ENCODE measurements at regions not wholly inside any gene's neighbourhood (a gene's known extent, or its start where the extent isn't known, plus 50 kb on each side); places are given as distances from the start of the nearest gene placed in this dataset.

DNA sequence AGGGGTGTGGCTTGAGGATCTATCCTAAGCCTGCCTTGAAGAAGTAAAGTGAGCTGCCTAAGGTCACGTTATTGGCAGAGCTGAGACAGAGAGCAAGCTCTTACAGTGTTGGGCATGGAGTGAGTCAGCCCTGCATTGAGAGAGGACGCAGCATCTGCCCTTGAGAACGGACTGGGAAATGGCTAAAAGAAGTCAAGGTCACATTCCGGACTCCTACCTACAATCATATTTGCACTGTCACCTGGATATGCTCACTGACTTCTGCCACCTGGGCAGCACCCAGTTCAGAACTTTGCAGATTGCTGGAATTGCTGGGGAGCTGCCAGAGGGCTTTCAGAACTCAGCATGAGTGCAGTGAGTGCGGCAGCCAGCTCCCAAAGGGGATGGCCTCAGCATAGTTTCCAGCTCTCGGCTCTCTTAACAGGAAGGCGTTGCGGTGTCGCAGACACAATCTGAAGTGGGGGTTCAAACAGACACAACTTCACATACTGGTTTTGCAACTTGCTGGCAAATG lies 199.3 kb upstream of the SGK1 start:
- DNase-seq = peak; percentile 41

DNA sequence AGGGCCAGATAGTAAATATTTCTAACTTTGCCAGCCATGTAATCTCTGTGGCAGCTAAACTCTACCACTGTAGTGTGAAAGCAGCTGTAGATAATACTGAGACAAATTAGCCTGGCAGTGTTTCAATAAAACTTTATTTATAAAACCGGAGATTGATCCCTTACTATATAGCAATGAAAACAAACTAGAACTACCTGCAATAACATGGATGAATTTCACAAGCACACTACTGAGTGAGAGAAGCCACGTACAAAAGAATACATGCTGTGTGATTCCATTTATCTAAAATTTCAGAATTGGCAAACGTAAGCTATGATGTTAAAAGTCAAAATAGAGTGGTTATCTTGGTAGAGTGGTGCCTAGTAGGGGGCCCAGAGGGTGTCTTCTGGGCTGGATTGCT lies 198.7 kb upstream of the SGK1 start:
- DNase-seq = no peak

DNA sequence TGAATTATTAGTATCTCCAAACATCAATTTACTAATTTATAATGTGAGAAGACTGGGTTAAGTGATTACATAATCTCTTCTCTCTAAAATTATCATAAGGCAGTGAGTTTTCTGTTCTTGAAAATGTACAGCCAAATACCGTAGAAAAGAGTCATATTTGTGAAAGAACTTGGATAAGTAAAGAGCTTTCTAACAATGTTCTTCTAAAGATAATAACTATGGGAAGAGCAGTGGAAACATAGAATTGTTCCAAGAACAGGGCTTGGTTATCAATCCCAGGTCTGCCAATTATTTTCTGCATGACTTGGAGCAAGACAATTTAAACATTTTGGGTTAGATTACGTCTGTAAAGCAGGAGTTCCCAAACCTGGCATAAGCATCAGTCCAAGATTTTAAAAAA lies 198.1 kb upstream of the SGK1 start:
- no peak for DNase-seq

DNA sequence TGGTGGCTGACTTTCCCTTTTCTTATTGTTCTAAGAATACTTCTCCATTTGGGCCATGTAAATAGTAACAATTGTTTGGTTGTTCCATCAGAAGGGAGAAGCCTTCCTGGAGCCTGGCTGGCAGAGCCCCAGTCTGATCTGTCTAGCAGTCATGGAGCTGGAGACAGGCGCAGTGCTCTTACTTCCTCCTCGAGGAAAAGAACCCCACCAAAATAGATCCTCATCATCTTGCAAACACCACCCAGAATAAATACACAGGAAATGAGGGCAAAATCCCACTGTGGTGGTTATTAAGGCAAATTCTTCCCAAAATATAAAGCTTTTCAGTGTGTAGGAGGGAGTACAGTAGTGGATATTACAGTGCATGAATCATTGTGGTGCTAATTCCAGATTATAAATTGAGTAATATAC lies 195.1 kb upstream of the SGK1 start:
- DNase-seq = peak; percentile 61

DNA sequence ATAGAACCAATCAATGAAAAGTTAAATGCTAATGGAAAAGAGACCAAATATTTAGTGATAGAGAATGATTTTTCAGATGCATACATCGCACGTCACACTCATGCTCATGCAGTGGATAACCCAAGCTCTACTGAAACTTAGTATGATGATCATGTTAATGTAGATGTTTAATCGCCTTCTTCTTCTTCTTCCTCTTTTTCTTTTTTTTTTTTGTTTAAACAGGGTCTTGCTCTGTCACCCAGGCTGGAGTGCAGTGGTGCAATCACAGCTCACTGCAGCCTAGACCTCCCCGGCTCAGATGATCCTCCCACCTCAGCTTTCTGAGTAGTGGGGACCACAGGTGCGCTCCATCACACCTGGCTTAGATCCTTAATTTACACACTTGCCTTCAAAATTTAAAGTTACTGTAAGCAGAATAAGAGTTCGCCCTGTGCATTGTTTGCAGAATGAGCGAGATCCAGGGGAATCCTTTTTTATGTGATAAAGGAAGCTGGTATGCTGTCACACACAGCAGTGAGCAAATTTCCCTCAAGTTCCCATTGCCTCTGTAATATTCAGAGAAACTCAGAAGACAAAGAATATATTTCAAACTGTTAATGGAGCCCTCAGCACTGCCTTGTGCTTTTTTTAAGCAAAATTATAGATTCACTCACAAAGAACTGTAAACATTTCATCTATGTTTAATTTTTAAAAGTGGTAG lies 194.2 kb upstream of the SGK1 start:
- no peak for DNase-seq

DNA sequence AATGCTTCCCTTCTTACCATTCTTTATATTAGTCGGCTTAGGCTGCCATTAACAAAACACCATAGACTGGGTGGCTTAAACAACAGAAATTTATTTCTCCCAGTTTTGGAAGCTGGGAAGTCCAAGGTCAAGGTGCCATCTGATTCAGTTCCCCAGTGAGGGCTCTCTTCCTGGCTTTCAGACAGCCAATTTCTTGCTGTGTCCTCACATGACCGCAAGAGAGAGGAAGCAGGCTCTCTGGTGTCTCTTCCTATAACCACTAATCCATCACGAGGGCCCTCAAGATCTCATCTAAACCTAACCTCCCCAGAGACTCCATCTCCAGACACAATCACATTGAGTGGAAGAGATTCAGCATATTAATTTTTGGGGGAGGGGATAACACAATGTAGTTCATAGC lies 193.0 kb upstream of the SGK1 start:
- no peak for DNase-seq

DNA sequence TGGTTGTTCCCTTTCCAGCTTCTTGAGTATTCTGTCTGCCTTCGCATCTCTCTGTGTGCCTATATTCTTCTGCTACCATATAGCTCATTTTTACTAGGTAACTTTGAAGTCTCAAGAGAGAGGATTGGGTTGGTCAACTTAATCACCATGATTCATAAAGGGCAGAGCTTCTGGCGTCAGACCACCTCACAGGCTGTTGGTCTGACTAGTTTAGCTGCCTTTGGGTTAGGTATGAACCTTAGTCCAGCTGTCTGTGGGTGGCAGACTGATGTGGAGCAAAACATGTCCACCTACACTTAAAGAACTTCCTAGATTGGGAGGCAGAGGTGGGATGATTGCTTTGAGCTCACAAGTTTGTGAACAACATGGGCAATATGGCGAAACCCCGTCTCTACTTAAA lies 192.2 kb upstream of the SGK1 start:
- no peak for DNase-seq

DNA sequence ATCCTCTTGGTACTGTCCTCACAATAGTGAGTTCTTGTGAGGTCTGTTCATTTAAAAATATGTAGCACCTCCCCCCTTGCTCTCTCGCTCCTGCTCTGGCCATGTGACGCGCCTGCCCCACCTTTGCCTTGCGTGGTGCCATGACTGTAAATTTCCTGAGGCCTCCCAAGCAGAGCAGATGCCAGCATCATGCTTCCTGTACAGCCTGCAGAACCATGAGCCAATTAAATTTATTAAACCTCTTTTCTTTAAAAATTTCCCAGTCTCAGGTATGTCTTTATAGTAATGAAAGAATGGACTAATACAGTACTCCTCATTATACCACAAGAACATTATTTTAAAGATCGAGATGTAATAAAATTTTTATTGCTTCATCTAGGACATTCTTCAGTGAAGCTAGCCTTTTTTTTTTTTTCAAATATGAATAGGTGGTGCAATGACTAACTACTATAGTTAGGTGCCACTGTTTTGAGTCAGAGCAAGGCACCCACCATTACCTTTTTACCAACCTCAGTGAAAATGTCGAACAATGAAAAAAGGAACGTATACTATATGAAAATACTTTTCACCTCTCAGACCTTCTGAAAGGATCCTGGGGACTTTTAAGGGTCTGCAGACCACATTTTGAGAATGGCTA lies 191.1 kb upstream of the SGK1 start:
- no peak for DNase-seq

DNA sequence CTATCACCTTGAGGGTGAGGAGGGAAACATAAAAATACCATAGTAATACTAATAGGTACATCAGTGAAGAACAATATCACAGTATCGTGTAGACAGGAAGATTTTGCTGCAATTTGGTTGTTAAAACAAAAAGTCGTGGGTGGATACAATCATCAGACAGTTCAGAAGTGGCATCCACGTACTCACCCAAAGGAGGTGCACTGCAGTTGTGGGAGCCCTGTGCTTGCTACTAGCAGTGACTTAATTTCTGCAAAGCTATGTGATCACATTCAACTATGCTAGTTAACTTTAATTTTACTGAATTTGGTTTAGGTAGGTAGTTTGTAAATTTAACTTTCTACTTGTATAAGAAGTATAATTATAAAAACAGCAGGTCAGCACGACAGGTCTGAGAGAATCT lies 188.2 kb upstream of the SGK1 start:
- DNase-seq = no peak

DNA sequence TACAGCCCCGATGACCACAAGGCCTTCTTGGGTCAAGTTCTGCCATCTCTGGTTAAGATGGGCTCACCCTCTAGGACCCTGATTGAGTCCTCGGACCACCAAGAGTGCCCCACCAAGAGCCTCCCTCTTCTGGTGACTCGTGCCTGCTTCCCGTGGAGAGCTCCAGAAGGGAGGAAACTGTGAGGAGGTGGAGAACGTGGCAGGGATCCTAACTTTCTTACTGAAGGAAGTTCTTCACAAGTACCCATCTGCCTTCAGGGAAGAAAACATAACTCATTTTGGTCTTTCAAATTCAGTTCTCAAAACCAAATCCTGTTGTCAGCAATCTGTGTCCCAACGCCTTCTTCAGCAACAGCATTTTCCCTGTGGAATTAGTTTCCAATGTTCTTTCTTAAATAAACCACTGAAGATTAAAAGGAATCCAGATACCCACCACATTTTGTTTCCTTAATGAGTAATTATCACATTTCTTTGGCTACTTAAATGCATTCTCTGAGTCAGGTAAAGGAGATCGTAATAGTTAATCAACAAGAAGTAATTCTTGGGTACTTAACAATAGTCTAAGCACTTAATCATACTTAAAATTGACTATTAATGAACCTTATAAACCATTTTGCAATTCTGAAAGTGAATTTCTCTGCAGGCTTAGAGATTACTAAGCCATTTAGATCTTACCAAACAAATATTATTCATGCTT lies 185.8 kb upstream of the SGK1 start:
- no peak for DNase-seq

DNA sequence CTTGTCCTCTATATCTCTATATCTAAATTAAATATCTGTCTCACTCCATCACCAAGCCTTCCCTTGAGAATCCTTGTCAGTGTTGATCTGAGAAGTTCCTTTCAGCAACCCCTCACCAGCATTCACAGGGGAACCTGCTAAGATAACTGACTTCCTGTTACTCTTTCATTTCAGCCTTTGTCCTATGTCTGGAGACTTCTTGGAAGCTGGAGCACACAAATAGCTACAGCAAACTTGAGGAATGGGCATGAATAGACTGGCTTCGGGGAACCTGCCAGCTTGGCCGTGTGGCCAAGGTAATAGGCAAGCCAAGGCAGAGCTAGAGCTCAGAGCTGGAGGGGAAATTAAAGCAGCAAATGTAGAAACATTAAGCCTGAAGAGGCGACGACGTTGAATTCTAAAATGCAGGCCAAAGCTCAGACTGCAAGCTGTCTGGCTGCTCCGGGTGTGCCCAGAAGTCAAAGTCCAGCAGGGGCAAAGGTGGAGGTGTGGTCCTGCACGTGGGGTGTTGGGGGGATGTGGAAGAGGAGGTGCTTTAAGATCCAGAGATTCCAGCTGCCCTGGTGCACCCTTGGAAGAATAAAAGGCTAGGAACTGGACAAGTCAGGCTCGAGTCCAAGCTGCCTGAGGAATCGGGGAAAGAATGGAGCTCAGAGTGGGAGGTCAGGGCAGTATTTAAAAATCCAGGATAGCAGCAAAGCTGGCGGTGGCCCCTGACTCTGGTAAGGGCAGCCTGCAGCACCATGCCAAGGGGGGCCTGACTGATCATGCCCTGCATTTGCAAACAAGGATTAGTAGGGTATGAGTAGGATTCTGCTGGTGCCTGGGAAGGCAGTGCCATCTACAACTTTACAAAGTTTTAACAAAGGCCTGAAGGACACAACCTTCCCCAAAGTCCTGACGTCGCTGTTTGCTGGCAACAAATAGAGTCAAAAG lies 185.0 kb upstream of the SGK1 start:
- peak; percentile 54 for DNase-seq

DNA sequence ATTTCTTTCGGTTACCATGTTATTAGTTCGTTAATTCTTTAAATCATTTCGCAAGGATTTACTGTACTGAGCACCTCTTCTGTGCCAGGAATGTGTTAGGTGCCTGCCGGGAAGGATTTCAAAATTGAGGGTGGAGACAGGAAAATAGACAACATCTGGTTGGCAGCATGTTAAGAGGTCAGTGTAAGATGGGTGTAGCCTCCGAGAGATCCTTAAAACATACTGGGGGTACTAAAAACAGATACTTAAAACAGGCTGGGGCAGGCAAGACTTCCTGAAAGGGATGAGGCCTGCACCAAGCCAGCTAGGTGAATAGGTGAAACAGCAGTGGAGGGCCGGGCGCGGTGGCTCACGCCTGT lies 178.0 kb upstream of the SGK1 start:
- no peak for DNase-seq

DNA sequence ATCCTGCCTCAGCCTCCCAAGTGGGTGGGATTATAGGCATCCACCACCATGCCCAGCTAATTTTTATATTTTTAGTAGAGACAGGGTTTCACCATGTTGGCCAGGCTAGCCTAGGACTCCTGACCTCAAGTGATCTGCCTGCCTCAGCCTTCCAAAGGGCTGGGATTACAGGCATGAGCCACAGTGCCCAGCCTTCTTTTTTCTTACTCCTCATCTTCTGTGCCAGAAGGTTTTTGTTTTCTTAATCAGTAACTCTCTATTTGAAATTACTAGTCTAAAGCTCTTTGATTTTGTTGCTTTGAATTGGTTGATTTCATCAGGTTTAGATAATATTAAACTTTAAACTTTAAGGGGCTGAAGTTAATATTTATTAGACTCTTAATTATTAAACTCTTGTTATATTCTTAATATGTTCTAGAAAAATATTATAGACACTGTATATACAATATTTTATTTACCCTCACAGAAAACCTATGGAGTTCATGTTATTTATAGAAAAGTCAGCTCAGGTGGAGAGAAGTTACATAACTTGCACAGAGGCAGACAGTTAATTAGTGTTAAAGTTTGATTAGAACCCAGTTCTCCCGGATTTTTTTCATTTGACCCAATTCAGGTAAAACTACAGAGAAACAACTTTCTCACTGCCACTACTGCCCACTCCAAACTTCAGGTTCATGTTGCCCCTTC lies 177.4 kb upstream of the SGK1 start:
- no peak for DNase-seq

DNA sequence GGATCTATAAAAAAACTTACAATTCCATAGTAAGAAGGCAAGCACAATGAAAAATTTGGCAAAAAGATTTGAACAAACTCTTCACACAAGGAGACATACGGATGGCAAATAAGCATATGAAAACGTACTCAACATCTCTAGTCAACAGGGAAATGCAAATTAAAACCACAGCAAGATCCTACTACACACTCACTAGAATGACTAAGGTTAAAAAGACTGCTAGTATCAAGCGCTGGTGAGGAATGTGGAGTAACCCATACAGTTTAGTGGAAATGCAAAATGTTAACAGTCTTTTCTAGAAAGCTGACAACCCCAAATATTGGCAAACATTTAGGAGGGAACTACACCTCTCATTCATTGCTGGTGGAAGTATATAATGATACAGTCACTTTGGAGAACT lies 175.9 kb upstream of the SGK1 start:
- DNase-seq = no peak

DNA sequence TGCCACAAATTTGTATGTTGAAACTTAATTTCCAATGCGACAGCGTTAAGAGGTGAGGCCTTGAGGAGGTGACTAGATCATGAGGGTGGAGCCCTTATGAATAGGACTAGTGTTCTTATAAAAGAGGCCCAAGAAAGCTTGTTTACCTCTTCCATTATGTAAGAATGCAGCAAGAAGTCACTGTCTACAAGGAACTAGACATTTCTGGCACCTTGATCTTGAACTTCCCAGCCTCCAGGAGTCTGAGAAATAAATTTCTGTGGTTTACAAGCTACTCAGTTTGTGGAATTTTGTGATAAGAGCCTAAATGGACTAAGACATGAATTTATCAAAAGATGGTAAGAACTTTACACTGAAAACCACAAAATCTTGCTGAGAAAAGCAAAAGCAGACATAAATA lies 173.6 kb upstream of the SGK1 start:
- no peak for DNase-seq

DNA sequence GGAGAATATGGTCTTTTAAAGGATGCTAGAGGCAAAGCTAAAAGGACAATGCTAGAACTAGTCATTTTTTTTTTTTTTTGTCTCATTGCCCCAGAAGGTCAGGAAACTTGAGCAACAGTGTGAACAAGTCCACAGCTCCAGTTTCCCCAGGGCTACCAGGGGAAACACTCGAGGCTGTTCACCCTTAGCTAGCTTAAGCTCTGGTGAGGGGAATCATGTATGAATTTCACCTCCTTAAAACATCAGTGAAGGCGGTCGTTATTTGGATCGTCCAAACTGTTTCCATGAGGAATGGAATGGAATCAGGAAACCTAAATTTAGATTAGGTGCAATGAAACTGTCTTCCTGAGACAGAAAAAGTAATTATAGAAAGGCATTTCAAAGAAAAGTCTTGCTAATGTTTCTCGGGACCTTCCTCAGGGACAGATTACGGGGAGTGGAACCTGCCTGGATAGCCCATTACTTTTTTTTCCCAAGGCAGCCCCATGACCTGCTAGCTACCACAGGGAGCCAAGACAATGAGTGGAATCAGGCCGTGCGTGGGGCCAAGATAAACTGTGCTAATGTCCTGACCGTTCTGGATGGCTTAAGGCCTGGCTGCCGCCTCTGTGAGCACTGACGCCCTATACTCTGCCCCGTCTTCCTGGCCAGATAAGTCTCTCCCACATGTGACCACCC lies 164.8 kb upstream of the SGK1 start:
- no peak for DNase-seq

DNA sequence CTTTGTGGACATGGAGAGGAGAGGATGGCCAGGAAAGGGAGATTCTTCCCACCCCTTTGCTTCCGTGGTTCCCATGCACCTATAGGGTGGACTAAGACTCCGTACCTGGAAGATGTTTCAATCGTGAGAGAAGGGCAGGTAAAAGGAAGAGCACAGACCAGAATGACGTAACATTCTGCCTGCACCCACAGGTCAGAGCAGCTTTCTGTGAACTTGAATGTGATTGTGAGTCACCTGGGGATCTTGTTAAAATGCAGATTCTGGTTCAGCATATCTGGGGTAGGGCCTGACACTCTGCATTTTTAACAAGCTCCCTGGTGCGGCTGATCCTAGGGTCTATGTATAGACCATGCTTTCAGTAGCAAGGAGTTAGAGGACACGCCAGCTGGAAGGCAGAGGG lies 164.1 kb upstream of the SGK1 start:
- DNase-seq = no peak

DNA sequence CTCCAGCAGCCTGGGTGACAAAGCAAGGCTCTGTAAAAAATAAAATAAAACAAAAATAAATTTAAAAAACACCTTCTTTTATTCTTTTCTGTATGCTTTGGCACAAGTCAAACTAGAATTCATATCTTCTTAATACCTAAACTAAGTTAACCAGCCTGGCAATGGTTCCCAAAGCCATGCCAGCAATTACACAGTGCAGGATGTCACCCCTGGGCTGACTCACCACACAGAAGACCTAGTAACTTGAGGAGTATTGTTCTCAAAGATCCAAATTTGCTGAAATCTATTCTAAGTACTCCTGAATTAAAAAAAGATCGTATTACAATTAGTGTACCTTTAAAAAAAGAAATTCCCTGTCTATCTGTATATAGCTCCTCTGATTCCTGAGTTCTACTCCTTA lies 162.7 kb upstream of the SGK1 start:
- DNase-seq = no peak

DNA sequence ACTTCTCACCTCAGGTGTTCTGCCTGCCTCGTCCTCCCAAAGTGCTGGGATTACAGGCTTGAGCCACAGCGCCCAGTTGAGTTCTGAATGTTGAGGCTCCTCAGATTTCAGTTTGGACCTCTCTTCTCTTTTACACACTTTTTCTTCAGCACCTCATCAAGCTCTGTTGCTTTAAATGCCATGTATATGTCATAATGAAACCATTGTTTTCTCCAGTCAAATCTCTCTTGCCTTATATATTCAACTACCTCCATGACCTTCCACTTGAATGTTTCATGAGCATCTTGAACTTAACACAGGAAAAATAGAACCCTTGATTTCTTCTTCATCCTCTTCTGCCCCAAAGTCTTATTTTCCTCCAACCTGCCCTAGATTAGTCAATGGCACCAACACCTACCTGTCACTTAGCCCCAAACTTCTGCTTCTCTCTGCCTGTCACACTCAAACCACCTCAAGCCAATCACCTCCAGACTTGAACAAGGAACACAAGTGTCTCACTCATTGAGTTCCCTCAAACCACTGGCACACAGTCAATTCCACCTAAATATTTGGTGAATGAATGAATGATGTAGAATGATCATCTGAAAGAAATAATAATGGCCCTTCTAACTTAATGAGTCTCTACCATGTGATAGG lies 161.0 kb upstream of the SGK1 start:
- no peak for DNase-seq

DNA sequence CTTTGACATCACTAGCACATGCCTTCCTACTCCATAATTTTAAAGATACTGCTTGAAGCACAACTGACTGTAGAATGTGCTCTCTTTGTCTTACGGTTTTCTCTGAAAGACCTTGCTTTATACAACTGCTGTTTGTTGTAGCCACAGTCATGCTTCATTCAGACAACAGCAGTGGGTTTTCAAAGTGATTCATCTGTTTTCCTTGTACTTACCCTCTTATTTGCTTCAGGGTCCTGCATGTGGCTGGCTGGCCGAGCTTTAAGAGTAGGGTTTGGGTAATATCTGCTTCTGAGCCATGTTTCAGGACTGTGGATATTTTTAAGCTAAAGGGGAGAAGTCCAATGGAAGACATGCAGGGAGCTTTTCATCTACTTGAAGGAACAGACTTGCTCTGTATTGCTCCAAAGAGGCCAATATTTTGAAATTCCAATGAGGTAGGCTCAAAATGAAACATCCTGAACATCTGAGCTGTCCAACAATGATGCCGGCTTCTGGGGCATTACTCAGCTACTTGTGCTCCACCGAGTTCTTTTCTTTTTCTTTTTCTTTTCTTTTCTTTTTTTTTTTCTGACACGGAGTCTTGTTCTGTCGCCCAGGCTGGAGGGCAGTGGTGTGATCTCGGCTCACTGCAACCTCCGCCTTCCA lies 160.2 kb upstream of the SGK1 start:
- no peak for DNase-seq

DNA sequence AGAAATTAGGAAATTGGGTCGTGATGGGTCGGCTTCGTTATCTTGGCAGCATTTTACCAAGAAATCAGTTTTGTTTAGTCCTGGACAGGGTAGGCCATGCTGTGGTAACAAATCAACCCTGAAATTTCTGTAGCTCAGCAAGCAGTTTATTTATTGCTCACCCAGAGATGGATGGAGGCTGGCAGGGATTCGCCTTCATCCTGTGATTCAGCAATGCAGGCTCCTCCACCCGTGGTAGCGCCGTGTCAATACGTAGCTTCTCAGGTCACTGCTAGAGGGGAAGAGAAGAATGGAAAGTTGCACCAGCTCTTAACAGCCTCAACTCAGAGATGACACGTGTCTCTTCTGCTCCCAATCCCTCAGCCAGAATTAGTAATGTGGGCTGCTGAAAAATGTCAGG lies 157.0 kb upstream of the SGK1 start:
- DNase-seq = no peak

All from midbrain (tissue), 1 donor.